ENCODE measurements at regions not wholly inside any gene's neighbourhood (a gene's known extent, or its start where the extent isn't known, plus 50 kb on each side); places are given as distances from the start of the nearest gene placed in this dataset.

DNA sequence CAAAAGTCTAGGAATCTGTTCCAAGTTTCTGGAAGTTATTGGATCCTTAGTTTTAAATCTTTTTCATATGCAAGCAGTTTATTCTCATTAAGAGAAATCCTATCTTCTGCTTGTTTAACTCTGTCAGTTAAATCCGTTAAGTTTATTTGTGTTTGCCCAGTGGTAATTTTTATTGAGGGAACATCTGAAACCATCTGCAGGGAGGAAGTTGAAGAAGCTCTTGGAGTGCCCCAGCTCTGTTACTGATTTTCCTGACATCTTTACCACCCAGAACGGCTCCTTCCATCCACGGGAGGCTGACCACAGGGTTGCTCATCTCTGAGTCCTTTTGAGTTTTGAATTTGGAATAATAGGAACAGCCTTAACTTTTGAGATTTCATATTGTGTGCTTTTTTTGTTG, 99.9 kb upstream of the ZNF618 start:
- Histone ChIP-seq H3K4me3 (ENCODE audit: low read depth in 1 of 2, low read length in 1 of 2) (no peak overlapping the region), H3K27me3 (peaks cover 4% of the 10 kb centered on the region), H3K4me1 (ENCODE audit: control insufficient read depth in 1 of 2, insufficient read depth in 1 of 2, low read depth in 1 of 2, low read length in 1 of 2) (no peaks in the 10 kb centered on the region), H3K9me3 (no peaks in the 10 kb centered on the region), H3K27ac (no peak overlapping the region), H3K36me3 (no peaks in the 10 kb centered on the region)
- TF ChIP-seq, protein P1, sequence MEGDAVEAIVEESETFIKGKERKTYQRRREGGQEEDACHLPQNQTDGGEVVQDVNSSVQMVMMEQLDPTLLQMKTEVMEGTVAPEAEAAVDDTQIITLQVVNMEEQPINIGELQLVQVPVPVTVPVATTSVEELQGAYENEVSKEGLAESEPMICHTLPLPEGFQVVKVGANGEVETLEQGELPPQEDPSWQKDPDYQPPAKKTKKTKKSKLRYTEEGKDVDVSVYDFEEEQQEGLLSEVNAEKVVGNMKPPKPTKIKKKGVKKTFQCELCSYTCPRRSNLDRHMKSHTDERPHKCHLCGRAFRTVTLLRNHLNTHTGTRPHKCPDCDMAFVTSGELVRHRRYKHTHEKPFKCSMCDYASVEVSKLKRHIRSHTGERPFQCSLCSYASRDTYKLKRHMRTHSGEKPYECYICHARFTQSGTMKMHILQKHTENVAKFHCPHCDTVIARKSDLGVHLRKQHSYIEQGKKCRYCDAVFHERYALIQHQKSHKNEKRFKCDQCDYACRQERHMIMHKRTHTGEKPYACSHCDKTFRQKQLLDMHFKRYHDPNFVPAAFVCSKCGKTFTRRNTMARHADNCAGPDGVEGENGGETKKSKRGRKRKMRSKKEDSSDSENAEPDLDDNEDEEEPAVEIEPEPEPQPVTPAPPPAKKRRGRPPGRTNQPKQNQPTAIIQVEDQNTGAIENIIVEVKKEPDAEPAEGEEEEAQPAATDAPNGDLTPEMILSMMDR (IDR thresholded peaks at IDR 0.05): no peak

DNA sequence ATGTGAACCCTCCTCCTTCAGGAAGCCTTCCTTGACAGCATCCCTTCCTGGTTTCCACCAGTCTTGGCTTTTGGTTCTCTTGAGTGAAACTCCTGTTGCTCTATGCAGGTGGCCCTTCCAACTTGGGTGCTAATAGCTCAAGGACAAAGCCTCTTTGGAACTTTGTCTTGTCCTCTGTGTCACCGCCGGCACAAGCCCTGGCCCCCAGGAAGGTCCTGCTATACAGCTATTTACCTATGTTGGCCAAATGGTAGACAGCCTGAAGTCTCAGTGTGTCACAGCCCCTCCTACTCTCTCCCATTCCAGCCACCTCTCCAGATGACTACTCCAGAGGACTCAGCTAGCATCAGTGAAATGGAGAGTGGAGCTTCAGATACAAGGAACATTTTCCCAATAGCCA, 94.7 kb upstream of the ZNF618 start:
- H3K36me3 ChIP-seq: no peaks in the 10 kb centered on the region
- H3K4me1 ChIP-seq (ENCODE audit: control insufficient read depth in 1 of 2, insufficient read depth in 1 of 2, low read depth in 1 of 2, low read length in 1 of 2): no peaks in the 10 kb centered on the region
- H3K9me3 ChIP-seq: no peaks in the 10 kb centered on the region
- TF ChIP-seq, protein P1 (IDR thresholded peaks at IDR 0.05): no peak
- H3K27me3 ChIP-seq: peaks cover 3% of the 10 kb centered on the region
- no peak overlapping the region for H3K27ac ChIP-seq
- H3K4me3 ChIP-seq (ENCODE audit: low read depth in 1 of 2, low read length in 1 of 2): no peak overlapping the region

DNA sequence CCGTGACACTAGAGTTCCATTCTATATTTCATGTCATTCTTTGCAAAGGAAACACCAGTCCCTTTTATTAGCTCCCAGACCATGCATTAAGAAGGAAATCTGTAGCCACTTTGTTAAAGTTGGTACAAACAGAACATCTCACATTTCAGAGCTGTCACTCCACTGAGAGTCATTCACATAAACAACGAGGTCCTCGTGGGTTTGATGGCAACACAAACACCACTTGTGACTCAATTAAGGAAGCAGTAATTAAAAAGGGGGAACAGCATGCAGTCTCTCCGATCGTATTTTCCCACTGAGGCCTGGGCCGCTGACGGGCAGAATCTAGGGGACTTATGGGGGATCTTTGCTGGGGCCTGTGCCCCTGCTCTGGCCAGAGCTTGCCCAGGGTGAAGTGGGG, 94.2 kb upstream of the ZNF618 start:
- Histone ChIP-seq H3K4me1 (ENCODE audit: control insufficient read depth in 1 of 2, insufficient read depth in 1 of 2, low read depth in 1 of 2, low read length in 1 of 2) (no peaks in the 10 kb centered on the region), H3K4me3 (ENCODE audit: low read depth in 1 of 2, low read length in 1 of 2) (no peak overlapping the region), H3K36me3 (no peaks in the 10 kb centered on the region), H3K27me3 (no peaks in the 10 kb centered on the region), H3K27ac (no peak overlapping the region), H3K9me3 (no peaks in the 10 kb centered on the region)
- TF ChIP-seq, protein P1 (IDR thresholded peaks at IDR 0.05): no peak

DNA sequence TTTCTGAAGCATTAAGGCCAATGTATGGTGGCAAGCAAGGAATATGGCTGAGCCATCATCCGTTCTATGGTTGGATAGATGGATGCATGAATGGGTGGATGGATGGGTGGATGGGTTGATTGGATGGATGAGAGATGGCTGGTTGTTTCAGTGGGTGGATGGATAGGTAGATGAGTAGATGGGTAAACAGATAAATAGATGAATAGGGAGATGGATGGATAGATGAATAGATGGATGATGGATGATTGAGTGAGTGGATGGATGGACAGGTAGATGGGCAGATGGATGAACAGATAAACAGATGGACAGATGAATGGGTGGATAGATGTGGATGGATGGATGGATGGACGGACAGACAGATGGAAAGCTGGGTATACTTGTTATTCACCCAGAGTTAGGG, 92.6 kb upstream of the ZNF618 start:
- H3K36me3 ChIP-seq: no peaks in the 10 kb centered on the region
- H3K9me3 ChIP-seq: no peaks in the 10 kb centered on the region
- peaks cover 14% of the 10 kb centered on the region for H3K27me3 ChIP-seq
- H3K4me3 ChIP-seq (ENCODE audit: low read depth in 1 of 2, low read length in 1 of 2): no peak overlapping the region
- no peak overlapping the region for H3K27ac ChIP-seq
- TF ChIP-seq, protein P1 (IDR thresholded peaks at IDR 0.05): no peak
- H3K4me1 ChIP-seq (ENCODE audit: control insufficient read depth in 1 of 2, insufficient read depth in 1 of 2, low read depth in 1 of 2, low read length in 1 of 2): no peaks in the 10 kb centered on the region

DNA sequence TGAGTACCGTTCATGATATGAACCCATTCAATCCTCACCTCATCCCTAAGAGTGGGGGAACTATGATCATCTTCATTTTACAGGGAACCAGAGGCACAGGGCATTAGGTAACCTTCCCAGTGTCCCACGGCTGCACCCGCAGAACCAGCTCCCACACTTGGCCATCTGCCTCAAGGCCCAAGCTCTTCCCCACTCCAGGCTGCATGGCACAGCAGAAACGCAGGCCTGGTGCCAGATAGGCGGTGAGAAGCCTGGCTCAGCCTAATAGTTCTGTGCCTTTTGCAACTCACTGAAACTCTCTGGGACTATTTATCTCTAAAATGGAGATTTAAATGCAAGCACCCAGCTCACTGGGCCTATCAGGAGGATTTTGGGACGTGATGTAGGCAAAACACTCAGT, 90.8 kb upstream of the ZNF618 start:
- no peak overlapping the region for H3K4me3 ChIP-seq (ENCODE audit: low read depth in 1 of 2, low read length in 1 of 2)
- no peaks in the 10 kb centered on the region for H3K9me3 ChIP-seq
- H3K36me3 ChIP-seq: no peaks in the 10 kb centered on the region
- TF ChIP-seq, protein P1 (IDR thresholded peaks at IDR 0.05): no peak
- H3K4me1 ChIP-seq (ENCODE audit: control insufficient read depth in 1 of 2, insufficient read depth in 1 of 2, low read depth in 1 of 2, low read length in 1 of 2): no peaks in the 10 kb centered on the region
- H3K27ac ChIP-seq: no peak overlapping the region
- H3K27me3 ChIP-seq: peaks cover 20% of the 10 kb centered on the region

DNA sequence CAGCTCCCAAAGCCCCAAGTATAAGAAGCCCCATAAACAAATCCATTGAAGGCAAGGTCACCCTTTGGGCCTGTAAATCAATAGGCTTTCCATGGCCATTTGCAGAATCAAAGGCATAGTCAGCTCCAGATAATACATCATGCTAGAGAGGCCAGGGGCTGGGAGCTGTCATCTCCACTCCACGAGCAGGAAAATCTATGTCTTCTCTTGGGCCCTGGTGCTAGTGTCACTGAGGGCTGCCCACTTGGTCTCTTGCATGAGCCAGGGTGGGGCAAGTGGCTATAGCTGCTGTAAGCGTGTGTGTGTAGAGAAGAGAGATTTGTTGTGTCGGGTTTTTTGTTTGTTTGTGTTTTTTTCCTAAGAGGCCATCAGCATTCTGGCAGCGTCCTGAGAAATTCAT, 90.0 kb upstream of the ZNF618 start:
- TF ChIP-seq, protein P1 (IDR thresholded peaks at IDR 0.05): no peak
- Histone ChIP-seq H3K36me3 (no peaks in the 10 kb centered on the region), H3K9me3 (no peaks in the 10 kb centered on the region), H3K27ac (no peak overlapping the region), H3K4me1 (ENCODE audit: control insufficient read depth in 1 of 2, insufficient read depth in 1 of 2, low read depth in 1 of 2, low read length in 1 of 2) (no peaks in the 10 kb centered on the region), H3K4me3 (ENCODE audit: low read depth in 1 of 2, low read length in 1 of 2) (no peak overlapping the region), H3K27me3 (peaks cover 23% of the 10 kb centered on the region)

Measured in neutrophil (primary cell).